ENCODE measurements at regions not wholly inside any gene's neighbourhood (a gene's known extent, or its start where the extent isn't known, plus 50 kb on each side); places are given as distances from the start of the nearest gene placed in this dataset.

DNA sequence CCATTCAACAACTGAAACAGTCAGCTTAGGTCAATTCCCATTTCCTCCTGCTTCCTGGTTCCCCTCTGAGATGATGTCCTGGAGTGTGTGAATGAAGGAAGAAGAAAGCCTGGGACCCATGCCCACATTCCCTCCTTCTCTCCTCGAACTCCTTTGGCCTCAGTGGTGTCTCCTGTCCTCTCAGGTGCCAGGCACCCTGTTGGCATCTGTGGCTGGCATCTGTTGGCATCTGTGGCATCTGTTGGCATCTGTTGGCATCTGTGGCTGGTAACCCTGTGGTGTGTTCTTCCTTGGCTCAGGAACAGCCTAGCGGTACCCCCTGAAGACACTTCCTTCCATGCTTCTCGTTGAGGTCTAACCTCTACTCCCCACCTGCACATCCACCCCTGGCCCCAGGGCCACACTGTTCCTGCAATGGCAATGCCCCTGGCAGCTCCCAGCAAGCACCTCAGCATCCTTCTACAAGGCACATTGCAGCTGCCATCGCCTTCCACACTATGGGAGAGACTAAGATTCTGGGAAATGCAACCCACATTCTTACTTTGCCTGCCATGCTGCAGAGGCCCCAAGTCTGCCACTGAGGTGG lies 114.4 kb upstream of the NEBL start:
- H3K4me3 Mint-ChIP-seq: no peak overlapping the region
- no peak for DNase-seq
- no peaks in the 10 kb centered on the region for H3K36me3 Mint-ChIP-seq (ENCODE audit: low read depth)
- TF ChIP-seq, protein P1, sequence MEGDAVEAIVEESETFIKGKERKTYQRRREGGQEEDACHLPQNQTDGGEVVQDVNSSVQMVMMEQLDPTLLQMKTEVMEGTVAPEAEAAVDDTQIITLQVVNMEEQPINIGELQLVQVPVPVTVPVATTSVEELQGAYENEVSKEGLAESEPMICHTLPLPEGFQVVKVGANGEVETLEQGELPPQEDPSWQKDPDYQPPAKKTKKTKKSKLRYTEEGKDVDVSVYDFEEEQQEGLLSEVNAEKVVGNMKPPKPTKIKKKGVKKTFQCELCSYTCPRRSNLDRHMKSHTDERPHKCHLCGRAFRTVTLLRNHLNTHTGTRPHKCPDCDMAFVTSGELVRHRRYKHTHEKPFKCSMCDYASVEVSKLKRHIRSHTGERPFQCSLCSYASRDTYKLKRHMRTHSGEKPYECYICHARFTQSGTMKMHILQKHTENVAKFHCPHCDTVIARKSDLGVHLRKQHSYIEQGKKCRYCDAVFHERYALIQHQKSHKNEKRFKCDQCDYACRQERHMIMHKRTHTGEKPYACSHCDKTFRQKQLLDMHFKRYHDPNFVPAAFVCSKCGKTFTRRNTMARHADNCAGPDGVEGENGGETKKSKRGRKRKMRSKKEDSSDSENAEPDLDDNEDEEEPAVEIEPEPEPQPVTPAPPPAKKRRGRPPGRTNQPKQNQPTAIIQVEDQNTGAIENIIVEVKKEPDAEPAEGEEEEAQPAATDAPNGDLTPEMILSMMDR (IDR thresholded peaks at IDR 0.05): no peak
- H3K27ac Mint-ChIP-seq: no peak overlapping the region
- peaks cover 6% of the 10 kb centered on the region for H3K4me1 Mint-ChIP-seq
- no peaks in the 10 kb centered on the region for H3K9me3 Mint-ChIP-seq
- no peaks in the 10 kb centered on the region for H3K27me3 Mint-ChIP-seq (ENCODE audit: low read depth, poor library complexity)

DNA sequence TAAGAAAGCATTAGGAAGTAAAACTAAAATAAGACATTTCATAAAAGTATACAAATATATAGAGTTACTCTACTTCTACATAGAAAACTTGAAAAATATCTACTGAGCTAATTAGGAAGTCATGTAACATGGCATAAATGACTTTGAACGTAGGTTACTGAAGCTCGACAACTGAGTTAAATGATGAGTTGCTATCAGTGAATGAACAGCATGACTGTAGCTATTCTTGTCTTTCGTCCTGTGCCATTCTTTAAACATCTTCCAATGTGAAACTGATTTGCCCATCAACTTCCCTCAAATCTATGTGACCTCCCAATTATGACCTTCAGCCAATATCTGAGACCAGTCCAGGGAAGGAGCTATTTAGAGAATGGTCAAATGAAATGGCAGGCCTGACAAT lies 113.5 kb upstream of the NEBL start:
- Mint-ChIP-seq H3K4me3 (no peak overlapping the region), H3K27ac (no peak overlapping the region)

DNA sequence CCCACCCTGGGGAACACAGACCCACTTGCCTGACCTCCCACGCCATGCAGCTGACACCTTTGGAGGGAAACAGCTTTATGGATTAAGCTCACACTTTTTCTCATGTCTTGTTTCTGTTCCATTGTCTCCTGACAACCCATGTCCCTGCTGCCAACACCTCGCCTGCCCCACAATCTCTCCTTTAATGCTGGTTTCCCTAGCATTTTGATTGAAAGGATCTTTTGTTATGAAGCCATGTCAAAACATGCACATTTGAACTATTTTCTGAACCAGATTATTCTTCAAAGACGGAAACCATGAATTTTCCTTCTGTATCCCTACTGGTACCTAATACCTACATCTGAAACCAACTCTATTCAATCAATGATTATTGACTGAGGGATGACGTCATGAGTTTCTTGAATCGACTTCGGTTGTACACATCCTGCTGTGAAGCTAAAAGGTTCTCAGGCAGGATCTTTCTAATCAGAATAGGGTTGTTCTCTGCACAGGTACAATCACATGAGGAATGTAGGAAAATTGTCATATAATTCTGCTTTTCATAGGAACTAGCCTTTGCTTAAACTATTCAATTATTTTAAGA lies 106.2 kb upstream of the NEBL start:
- no peak overlapping the region for H3K4me3 Mint-ChIP-seq
- H3K36me3 Mint-ChIP-seq (ENCODE audit: low read depth): no peaks in the 10 kb centered on the region
- H3K27ac Mint-ChIP-seq: no peak overlapping the region
- DNase-seq: no peak
- no peaks in the 10 kb centered on the region for H3K27me3 Mint-ChIP-seq (ENCODE audit: low read depth, poor library complexity)
- H3K9me3 Mint-ChIP-seq: no peaks in the 10 kb centered on the region
- peaks cover 19% of the 10 kb centered on the region for H3K4me1 Mint-ChIP-seq
- TF ChIP-seq, protein P1 (IDR thresholded peaks at IDR 0.05): no peak

More for the DNA sequence above, 113.5 kb upstream of the NEBL start:
- no peaks in the 10 kb centered on the region for H3K9me3 Mint-ChIP-seq
- TF ChIP-seq, protein P1 (IDR thresholded peaks at IDR 0.05): no peak
- no peaks in the 10 kb centered on the region for H3K36me3 Mint-ChIP-seq (ENCODE audit: low read depth)
- peaks cover 6% of the 10 kb centered on the region for H3K4me1 Mint-ChIP-seq
- no peaks in the 10 kb centered on the region for H3K27me3 Mint-ChIP-seq (ENCODE audit: low read depth, poor library complexity)
- DNase-seq: no peak

DNA sequence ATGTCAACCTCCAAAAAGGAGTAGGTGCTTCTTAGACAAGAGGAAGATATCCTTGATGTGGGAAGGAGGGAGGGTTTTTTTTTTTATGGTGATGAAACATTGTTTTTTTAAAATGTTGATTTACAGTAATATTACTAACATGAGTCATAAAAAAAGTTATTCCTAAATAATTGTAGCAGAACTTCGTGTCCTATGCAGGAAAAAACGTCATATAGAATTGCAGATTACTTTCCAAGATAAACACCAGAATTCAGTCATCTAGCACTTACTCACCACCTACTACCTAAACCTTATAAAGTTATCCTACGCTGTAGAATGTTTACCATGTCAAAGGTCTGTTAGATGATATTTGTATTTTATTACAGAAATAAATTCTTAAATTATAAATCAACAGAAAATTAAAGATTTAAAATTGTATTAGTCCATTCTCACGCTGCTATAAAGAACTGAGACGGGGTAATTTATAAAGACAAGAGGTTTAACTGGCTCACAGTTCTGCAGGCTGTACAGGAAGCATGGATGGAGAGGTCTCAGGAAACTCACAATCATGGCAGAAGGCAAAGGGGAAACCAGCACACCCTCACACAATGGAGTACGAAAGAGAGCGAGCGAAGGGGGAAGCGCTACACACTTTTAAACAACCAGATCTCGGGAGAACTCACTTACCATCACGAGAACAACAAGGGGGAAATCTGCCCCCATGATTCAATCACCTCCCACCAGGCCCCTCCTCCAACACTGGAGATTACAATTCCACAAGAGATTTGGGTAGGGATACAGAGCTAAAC lies 105.2 kb upstream of the NEBL start:
- Mint-ChIP-seq H3K4me1 (peaks cover 19% of the 10 kb centered on the region), H3K4me3 (no peak overlapping the region), H3K27me3 (ENCODE audit: low read depth, poor library complexity) (no peaks in the 10 kb centered on the region), H3K9me3 (no peaks in the 10 kb centered on the region), H3K36me3 (ENCODE audit: low read depth) (no peaks in the 10 kb centered on the region), H3K27ac (peak overlapping the region; percentile 89)
- TF ChIP-seq, protein P1 (IDR thresholded peaks at IDR 0.05): no peak
- DNase-seq: no peak

DNA sequence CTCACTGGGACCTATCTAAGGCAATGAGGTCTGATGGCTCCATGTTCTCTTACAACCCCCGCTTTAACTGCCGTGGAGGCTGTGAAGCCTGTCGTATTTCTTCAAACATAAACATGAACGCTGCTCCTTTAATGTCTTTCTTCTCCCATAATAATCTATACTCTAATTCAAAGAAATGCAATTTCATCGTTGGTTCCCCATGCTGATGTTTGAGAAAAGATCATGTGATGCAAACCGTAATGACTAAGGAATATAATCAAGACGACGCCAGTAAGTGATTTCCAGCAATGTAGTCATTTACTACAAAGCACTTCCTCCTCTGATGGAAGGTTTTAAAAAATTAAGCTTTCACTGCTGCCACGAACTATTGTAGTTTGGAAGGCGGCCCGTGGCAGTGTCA lies 102.6 kb upstream of the NEBL start:
- Mint-ChIP-seq H3K36me3 (ENCODE audit: low read depth) (no peaks in the 10 kb centered on the region), H3K27me3 (ENCODE audit: low read depth, poor library complexity) (no peaks in the 10 kb centered on the region), H3K27ac (no peak overlapping the region), H3K9me3 (no peaks in the 10 kb centered on the region), H3K4me3 (no peak overlapping the region), H3K4me1 (peaks cover 44% of the 10 kb centered on the region)
- TF ChIP-seq, protein P1 (IDR thresholded peaks at IDR 0.05): no peak
- DNase-seq: no peak
